ENCODE measurements at regions not wholly inside any gene's neighbourhood (a gene's known extent, or its start where the extent isn't known, plus 50 kb on each side); places are given as distances from the start of the nearest gene placed in this dataset.

DNA sequence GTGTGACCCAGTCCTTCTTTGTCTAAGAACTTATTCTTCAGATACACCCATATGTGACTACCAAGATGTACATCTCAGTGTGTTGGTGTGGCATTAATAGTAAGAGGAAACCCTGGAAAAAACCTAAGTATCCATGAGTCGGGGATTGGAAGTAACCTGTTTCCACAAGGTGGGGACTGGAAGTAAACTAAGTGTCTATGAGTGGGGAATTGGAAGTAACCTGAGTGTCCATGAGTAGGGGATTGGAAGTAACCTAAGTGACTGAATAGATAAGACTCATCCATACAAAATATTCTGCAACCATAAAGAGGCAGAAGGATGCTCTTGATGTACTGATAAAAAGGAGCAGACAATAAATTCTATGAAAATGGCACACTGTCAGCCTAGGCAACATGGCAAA is 184.7 kb downstream of the PHETA1 start:
- DNase-seq (no peak), ATAC-seq (no peak)
- Histone ChIP-seq H3K27me3 (peaks cover 0 to 58% of the 10 kb centered on the region in 2 donors), H3K9me3 (no peaks in the 10 kb centered on the region), H3K4me1 (peaks cover 0 to 22% of the 10 kb centered on the region in 2 donors), H3K4me3 (no peak overlapping the region), H3K36me3 (no peaks in the 10 kb centered on the region), H3K27ac (no peak overlapping the region)
- TF ChIP-seq, protein P1, sequence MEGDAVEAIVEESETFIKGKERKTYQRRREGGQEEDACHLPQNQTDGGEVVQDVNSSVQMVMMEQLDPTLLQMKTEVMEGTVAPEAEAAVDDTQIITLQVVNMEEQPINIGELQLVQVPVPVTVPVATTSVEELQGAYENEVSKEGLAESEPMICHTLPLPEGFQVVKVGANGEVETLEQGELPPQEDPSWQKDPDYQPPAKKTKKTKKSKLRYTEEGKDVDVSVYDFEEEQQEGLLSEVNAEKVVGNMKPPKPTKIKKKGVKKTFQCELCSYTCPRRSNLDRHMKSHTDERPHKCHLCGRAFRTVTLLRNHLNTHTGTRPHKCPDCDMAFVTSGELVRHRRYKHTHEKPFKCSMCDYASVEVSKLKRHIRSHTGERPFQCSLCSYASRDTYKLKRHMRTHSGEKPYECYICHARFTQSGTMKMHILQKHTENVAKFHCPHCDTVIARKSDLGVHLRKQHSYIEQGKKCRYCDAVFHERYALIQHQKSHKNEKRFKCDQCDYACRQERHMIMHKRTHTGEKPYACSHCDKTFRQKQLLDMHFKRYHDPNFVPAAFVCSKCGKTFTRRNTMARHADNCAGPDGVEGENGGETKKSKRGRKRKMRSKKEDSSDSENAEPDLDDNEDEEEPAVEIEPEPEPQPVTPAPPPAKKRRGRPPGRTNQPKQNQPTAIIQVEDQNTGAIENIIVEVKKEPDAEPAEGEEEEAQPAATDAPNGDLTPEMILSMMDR (IDR thresholded peaks at IDR 0.05), result no peak
- intact Hi-C loops (cut with DNase I), result no loop called here

DNA sequence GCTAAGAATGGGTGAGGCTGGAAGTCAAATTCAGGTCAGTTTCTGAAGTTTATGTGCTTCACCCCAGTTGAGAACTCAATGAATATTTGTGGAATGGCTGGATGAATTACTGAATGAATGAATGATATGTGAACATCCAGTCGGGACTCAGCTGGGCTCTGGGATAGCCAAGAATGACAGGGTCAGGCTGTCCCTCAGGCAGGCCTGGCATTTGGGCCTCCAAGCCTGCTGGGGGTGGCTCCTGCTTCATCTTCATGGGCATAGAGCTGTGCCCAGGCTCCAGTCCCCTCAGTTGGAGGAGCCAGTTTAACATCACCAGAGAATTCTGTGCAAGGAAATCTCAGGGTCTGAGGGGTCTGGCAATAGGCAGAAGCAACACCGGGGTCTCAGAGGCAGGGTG is 185.8 kb downstream of the PHETA1 start:
- Histone ChIP-seq H3K36me3 (no peaks in the 10 kb centered on the region), H3K27ac (no peak overlapping the region), H3K4me1 (peaks cover 0 to 22% of the 10 kb centered on the region in 2 donors), H3K4me3 (no peak overlapping the region), H3K27me3 (peaks cover 0 to 57% of the 10 kb centered on the region in 2 donors), H3K9me3 (no peaks in the 10 kb centered on the region)
- DNase-seq (no peak), ATAC-seq (no peak)
- intact Hi-C loops (cut with DNase I), result no loop called here
- TF ChIP-seq, protein P1 (IDR thresholded peaks at IDR 0.05), result no peak

DNA sequence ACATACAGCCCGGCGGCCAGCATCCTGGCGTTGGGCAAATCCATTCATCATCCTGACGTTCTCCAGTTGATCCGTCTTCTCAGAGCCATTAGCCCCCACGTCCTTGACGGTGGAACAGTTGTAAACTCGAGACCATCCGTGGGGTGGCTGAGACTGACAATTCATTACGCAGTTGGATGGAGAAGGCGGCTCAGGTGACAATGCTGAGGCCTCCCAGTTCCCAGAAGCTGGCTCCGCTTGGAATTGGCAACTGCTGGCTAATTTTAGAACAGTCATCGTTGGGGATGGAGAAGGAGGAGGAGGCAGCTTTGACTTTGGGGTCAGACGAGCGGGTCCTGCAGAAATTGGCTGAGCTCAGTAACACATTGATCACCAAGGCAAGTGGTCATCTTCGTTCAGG is 186.5 kb downstream of the PHETA1 start:
- Histone ChIP-seq H3K36me3 (no peaks in the 10 kb centered on the region), H3K4me1 (peaks cover 0 to 22% of the 10 kb centered on the region in 2 donors), H3K9me3 (no peaks in the 10 kb centered on the region), H3K4me3 (no peak overlapping the region), H3K27me3 (peaks cover 0 to 52% of the 10 kb centered on the region in 2 donors), H3K27ac (no peak overlapping the region)
- intact Hi-C loops (cut with DNase I), result no loop called here
- TF ChIP-seq, protein P1 (IDR thresholded peaks at IDR 0.05), result no peak
- DNase-seq, result no peak
- ATAC-seq, result no peak

DNA sequence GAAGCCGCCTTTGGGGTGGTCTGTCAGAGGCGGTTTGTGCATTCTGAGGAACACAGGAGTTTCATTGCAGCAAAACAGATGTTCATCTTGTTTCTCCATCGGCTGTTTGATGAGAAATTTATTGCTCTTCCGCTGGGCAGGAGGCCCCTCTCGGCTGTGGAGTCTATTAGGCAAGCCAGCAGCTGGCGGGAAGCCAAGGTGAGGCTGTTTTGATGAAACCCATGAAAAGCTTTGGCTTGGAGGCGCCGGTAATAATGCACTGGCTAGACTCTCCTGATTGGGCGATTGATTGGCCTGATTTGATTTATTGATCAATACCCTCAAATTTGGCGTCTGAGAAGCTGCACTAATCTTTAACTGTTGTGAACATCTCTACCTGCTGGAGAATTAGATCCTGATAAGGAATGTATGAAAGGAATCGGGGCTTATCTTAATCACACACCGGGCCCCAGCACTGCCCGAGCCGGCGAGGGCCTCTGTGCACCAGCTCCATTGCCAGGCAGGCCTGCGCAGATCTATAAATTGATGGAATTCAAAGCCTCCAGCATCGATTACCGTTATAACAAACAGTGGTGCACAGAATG is 187.7 kb downstream of the PHETA1 start:
- ATAC-seq (no peak), DNase-seq (peak in 3 of 4 donors; percentile 56 to 90 (median 80))
- Histone ChIP-seq H3K27me3 (peaks cover 0 to 63% of the 10 kb centered on the region in 2 donors), H3K9me3 (no peaks in the 10 kb centered on the region), H3K36me3 (no peaks in the 10 kb centered on the region), H3K27ac (no peak overlapping the region), H3K4me3 (no peak overlapping the region), H3K4me1 (peaks cover 0 to 22% of the 10 kb centered on the region in 2 donors)
- intact Hi-C loops (cut with DNase I), result no loop called here
- TF ChIP-seq, protein P1 (IDR thresholded peaks at IDR 0.05), result no peak

DNA sequence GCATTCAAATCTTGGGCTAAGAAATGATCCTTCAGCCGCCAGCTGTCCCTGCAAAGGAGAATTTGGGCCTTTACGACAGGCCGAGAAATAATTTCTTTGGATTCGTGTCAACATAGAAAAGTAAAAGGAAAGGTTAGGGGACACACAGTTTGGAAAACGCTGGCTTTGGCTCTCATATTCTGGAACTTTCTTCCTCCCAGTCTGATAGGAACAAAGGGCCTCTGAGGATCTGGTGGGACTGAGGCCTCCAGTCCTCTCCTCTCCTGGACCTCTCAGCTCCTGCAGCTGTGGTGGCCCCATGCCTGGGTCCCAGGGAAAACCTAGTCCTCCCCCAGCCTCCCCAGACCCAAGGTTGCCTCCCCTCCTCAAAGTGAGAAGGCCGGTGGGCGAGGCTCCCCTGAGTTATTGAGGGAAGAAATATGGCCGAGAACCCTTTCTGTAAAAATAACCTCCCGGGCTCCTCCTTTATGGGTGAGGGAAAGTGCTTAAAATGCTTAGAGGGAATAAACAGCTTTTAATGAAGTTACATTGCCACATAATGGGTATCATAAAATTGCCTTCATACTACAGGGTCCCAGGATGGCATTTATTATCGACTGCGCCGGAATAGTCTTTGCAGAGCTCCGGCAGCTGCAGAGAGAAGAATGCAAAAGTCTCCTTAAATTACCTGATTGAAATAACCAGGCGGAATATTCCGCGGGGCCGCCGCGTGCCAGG is 188.3 kb downstream of the PHETA1 start:
- H3K4me3 ChIP-seq, result no peak overlapping the region
- intact Hi-C loops (cut with DNase I), result no loop called here
- peaks cover 0 to 67% of the 10 kb centered on the region in 2 donors for H3K27me3 ChIP-seq
- DNase-seq (no peak), ATAC-seq (no peak)
- peaks cover 0 to 27% of the 10 kb centered on the region in 2 donors for H3K4me1 ChIP-seq
- H3K27ac ChIP-seq, result no peak overlapping the region
- no peaks in the 10 kb centered on the region for H3K36me3 ChIP-seq
- TF ChIP-seq, protein P1 (IDR thresholded peaks at IDR 0.05), result no peak
- no peaks in the 10 kb centered on the region for H3K9me3 ChIP-seq
